Naive thymus-derived CD8-positive, alpha-beta T cell (primary cell): ENCODE measurements at regions not wholly inside any gene's neighbourhood (a gene's known extent, or its start where the extent isn't known, plus 50 kb on each side); places are given as distances from the start of the nearest gene placed in this dataset.
"Not testable (repeated sequence)": the region's sequence is repeated elsewhere in the genome, so short reads cannot be mapped to it uniquely, and the experiment has no call there.

Source experiments
- ATAC-seq, 2 donors: fragments of 150-1000 bp; cut with Tn5 transposase in 1 of 2; sonication (Bioruptor Pico), chemical (Tn5 transposase) in 1 of 2; 1 replicate in 1 of 2; 2 replicates in 1 of 2; pipeline ENCODE4 v1.10.0; 2021; ENCODE audit warnings: mild to moderate bottlenecking in 2 of 2, moderate library complexity in 2 of 2
- POLR2A ChIA-PET: fragments of 350-600 bp; sonication (Branson Sonifier 250); formaldehyde crosslinking; loops from one replicate; lab custom pipeline; 2021; ENCODE audit warnings: antibody characterized with exemption; lab: Charles Lee
- DNase-seq, 10 donors: peaks; one replicate each; pipeline versions ENCODE4 v3.0.0 to v3.0.0-alpha.2; 2020 to 2022
- H3K27ac Mint-ChIP-seq, 10 donors: one replicate each; pipeline ENCODE4 v1.8.0; 2020 to 2022; ENCODE audit warnings: mild to moderate bottlenecking in 10 of 10, mixed read lengths in 10 of 10, moderate library complexity in 4 of 10, inconsistent platforms in 1 of 10
- H3K27me3 Mint-ChIP-seq, 5 donors: one replicate each; pipeline ENCODE4 v1.8.0; 2021 to 2022; ENCODE audit warnings: mixed read lengths in 5 of 5
- H3K36me3 Mint-ChIP-seq, 3 donors: one replicate each; pipeline ENCODE4 v1.8.0; 2020 to 2022; ENCODE audit warnings: mixed read lengths in 3 of 3, mild to moderate bottlenecking in 2 of 3, inconsistent platforms in 1 of 3
- H3K4me1 Mint-ChIP-seq, 4 donors: one replicate each; pipeline ENCODE4 v1.8.0; 2021 to 2022; ENCODE audit warnings: mixed read lengths in 4 of 4
- H3K4me3 Mint-ChIP-seq, 10 donors: one replicate each; pipeline ENCODE4 v1.8.0; 2020 to 2022; ENCODE audit warnings: mild to moderate bottlenecking in 10 of 10, mixed read lengths in 10 of 10, moderate library complexity in 6 of 10, inconsistent platforms in 1 of 10
- H3K9me3 Mint-ChIP-seq, 9 donors: one replicate each; pipeline ENCODE4 v1.8.0; 2020 to 2022; ENCODE audit warnings: mixed read lengths in 9 of 9, mild to moderate bottlenecking in 3 of 9, inconsistent platforms in 1 of 9, moderate library complexity in 1 of 9

- Mint-ChIP-seq H3K27me3 (peaks cover 0 to 1% (median 0%) of the 10 kb centered on the region in 5 donors), H3K9me3 (peaks cover 0 to 2% (median 0%) of the 10 kb centered on the region in 9 donors), H3K27ac (no peak overlapping the region), H3K36me3 (no peaks in the 10 kb centered on the region), H3K4me3 (no peak overlapping the region), H3K4me1 (no peaks in the 10 kb centered on the region)
- DNase-seq = no peak
- ATAC-seq = no peak
- POLR2A ChIA-PET = no interaction called here
Observed at GRCh38 chr9:73349476-73349875, 197.8 kb downstream of the ANXA1 start.

- DNase-seq (no peak), ATAC-seq (no peak)
- Mint-ChIP-seq H3K27me3 (peaks cover 0 to 1% (median 0%) of the 10 kb centered on the region in 5 donors), H3K9me3 (peaks cover 0 to 5% (median 0%) of the 10 kb centered on the region in 9 donors), H3K36me3 (no peaks in the 10 kb centered on the region), H3K27ac (no peak overlapping the region), H3K4me1 (no peaks in the 10 kb centered on the region), H3K4me3 (no peak overlapping the region)
- POLR2A ChIA-PET = no interaction called here
Observed at GRCh38 chr9:73357607-73358006, 205.9 kb downstream of the ANXA1 start.

GRCh38 chr9:73370053-73370452 lies 218.4 kb downstream of the ANXA1 start:
- H3K27me3 Mint-ChIP-seq = no peaks in the 10 kb centered on the region
- H3K9me3 Mint-ChIP-seq = peaks cover 0 to 7% (median 0%) of the 10 kb centered on the region in 9 donors
- DNase-seq (no peak), ATAC-seq (no peak)
- H3K4me3 Mint-ChIP-seq = no peak overlapping the region
- H3K36me3 Mint-ChIP-seq = no peaks in the 10 kb centered on the region
- POLR2A ChIA-PET = no interaction called here
- no peaks in the 10 kb centered on the region for H3K4me1 Mint-ChIP-seq
- no peak overlapping the region for H3K27ac Mint-ChIP-seq

GRCh38 chr9:73371801-73372200 lies 220.1 kb downstream of the ANXA1 start:
- POLR2A ChIA-PET = no interaction called here
- no peaks in the 10 kb centered on the region for H3K27me3 Mint-ChIP-seq
- no peak overlapping the region for H3K4me3 Mint-ChIP-seq
- no peak overlapping the region for H3K27ac Mint-ChIP-seq
- DNase-seq (no peak), ATAC-seq (no peak)
- H3K4me1 Mint-ChIP-seq = no peaks in the 10 kb centered on the region
- peaks cover 0 to 7% (median 0%) of the 10 kb centered on the region in 9 donors for H3K9me3 Mint-ChIP-seq
- no peaks in the 10 kb centered on the region for H3K36me3 Mint-ChIP-seq

- Mint-ChIP-seq H3K36me3 (peaks cover 0 to 5% (median 2%) of the 10 kb centered on the region in 3 donors), H3K27ac (no peak overlapping the region), H3K9me3 (peaks cover 0 to 25% (median 3%) of the 10 kb centered on the region in 9 donors), H3K27me3 (peaks cover 0 to 2% (median 0%) of the 10 kb centered on the region in 5 donors), H3K4me3 (no peak overlapping the region), H3K4me1 (no peaks in the 10 kb centered on the region)
- no peak for DNase-seq
- ATAC-seq = no peak
- POLR2A ChIA-PET = no interaction called here
Observed at GRCh38 chr9:73380411-73380810, 228.7 kb downstream of the ANXA1 start.

GRCh38 chr9:73402081-73403028 lies 250.7 kb downstream of the ANXA1 start:
- Mint-ChIP-seq H3K9me3 (peaks cover 4 to 21% (median 5%) of the 10 kb centered on the region in 9 donors), H3K4me3 (no peak overlapping the region), H3K27me3 (peaks cover 0 to 2% (median 0%) of the 10 kb centered on the region in 5 donors), H3K27ac (peak overlapping the region in 1 of 10 donors; percentile 29), H3K36me3 (no peaks in the 10 kb centered on the region), H3K4me1 (no peaks in the 10 kb centered on the region)
- ATAC-seq (no peak), DNase-seq (no peak)
- POLR2A ChIA-PET = no interaction called here

- DNase-seq = no peak
- POLR2A ChIA-PET = no interaction called here
- no peaks in the 10 kb centered on the region for H3K36me3 Mint-ChIP-seq
- H3K4me1 Mint-ChIP-seq = no peaks in the 10 kb centered on the region
- H3K27ac Mint-ChIP-seq = no peak overlapping the region
- peaks cover 0 to 2% (median 0%) of the 10 kb centered on the region in 9 donors for H3K9me3 Mint-ChIP-seq
- H3K27me3 Mint-ChIP-seq = peaks cover 0 to 2% (median 0%) of the 10 kb centered on the region in 5 donors
- no peak for ATAC-seq
- H3K4me3 Mint-ChIP-seq = no peak overlapping the region
Observed at GRCh38 chr9:73411494-73411893, 259.8 kb downstream of the ANXA1 start.

- Mint-ChIP-seq H3K9me3 (peaks cover 0 to 2% (median 0%) of the 10 kb centered on the region in 9 donors), H3K4me1 (no peaks in the 10 kb centered on the region), H3K27me3 (peaks cover 0 to 2% (median 0%) of the 10 kb centered on the region in 5 donors), H3K27ac (no peak overlapping the region), H3K36me3 (no peaks in the 10 kb centered on the region), H3K4me3 (no peak overlapping the region)
- POLR2A ChIA-PET = no interaction called here
- DNase-seq (no peak), ATAC-seq (no peak)
Observed at GRCh38 chr9:73412874-73413273, 261.2 kb downstream of the ANXA1 start.

- Mint-ChIP-seq H3K27me3 (no peaks in the 10 kb centered on the region), H3K4me1 (no peaks in the 10 kb centered on the region), H3K27ac (no peak overlapping the region), H3K4me3 (no peak overlapping the region), H3K9me3 (peaks cover 0 to 8% (median 0%) of the 10 kb centered on the region in 9 donors), H3K36me3 (no peaks in the 10 kb centered on the region)
- DNase-seq (no peak), ATAC-seq (no peak)
- POLR2A ChIA-PET = no interaction called here
Observed at GRCh38 chr9:73423891-73424290, 272.2 kb downstream of the ANXA1 start.

- Mint-ChIP-seq H3K27ac (no peak overlapping the region), H3K36me3 (no peaks in the 10 kb centered on the region), H3K4me3 (no peak overlapping the region), H3K4me1 (no peaks in the 10 kb centered on the region), H3K9me3 (peaks cover 0 to 16% (median 2%) of the 10 kb centered on the region in 9 donors), H3K27me3 (no peaks in the 10 kb centered on the region)
- ATAC-seq (no peak), DNase-seq (no peak)
- POLR2A ChIA-PET = no interaction called here
Observed at GRCh38 chr9:73426269-73426668, 274.6 kb downstream of the ANXA1 start.

- no peaks in the 10 kb centered on the region for H3K36me3 Mint-ChIP-seq
- POLR2A ChIA-PET = no interaction called here
- peaks cover 0 to 19% (median 0%) of the 10 kb centered on the region in 9 donors for H3K9me3 Mint-ChIP-seq
- H3K27ac Mint-ChIP-seq = no peak overlapping the region
- ATAC-seq (no peak), DNase-seq (no peak)
- peaks cover 0 to 1% (median 0%) of the 10 kb centered on the region in 4 donors for H3K4me1 Mint-ChIP-seq
- no peaks in the 10 kb centered on the region for H3K27me3 Mint-ChIP-seq
- no peak overlapping the region for H3K4me3 Mint-ChIP-seq
Observed at GRCh38 chr9:73434826-73435225, 283.2 kb downstream of the ANXA1 start.

- peaks cover 0 to 9% (median 0%) of the 10 kb centered on the region in 9 donors for H3K9me3 Mint-ChIP-seq
- ATAC-seq = no peak
- no peak overlapping the region for H3K27ac Mint-ChIP-seq
- H3K4me1 Mint-ChIP-seq = peaks cover 0 to 1% (median 0%) of the 10 kb centered on the region in 4 donors
- no peaks in the 10 kb centered on the region for H3K36me3 Mint-ChIP-seq
- POLR2A ChIA-PET = no interaction called here
- no peak for DNase-seq
- no peak overlapping the region for H3K4me3 Mint-ChIP-seq
- H3K27me3 Mint-ChIP-seq = no peaks in the 10 kb centered on the region
Observed at GRCh38 chr9:73437758-73438157, 286.1 kb downstream of the ANXA1 start.

GRCh38 chr9:73439839-73440238 lies 288.2 kb downstream of the ANXA1 start:
- ATAC-seq, DNase-seq, H3K36me3 Mint-ChIP-seq, H3K4me1 Mint-ChIP-seq, H3K9me3 Mint-ChIP-seq, POLR2A ChIA-PET, H3K27ac Mint-ChIP-seq, H3K4me3 Mint-ChIP-seq, H3K27me3 Mint-ChIP-seq: not testable (repeated sequence)
